H9 (cell line): ENCODE measurements at regions not wholly inside any gene's neighbourhood (a gene's known extent, or its start where the extent isn't known, plus 50 kb on each side); places are given as distances from the start of the nearest gene placed in this dataset.

Source experiments
- DNase-seq: peaks from one replicate; pipeline ENCODE4 v3.0.0-alpha.2; 2017
- H2AFZ ChIP-seq: one replicate; pipeline ENCODE4 v1.6.1; 2013; ENCODE audit warnings: mild to moderate bottlenecking, low read length, control low read depth, moderate library complexity
- H2AK5ac ChIP-seq: 2 replicates; pipeline ENCODE4 v1.6.1; 2013; ENCODE audit warnings: low read length, control low read depth, mixed read lengths; ENCODE audit not compliant: insufficient read length
- H2BK120ac ChIP-seq: one replicate; pipeline ENCODE4 v1.6.1; 2013; ENCODE audit warnings: low read depth, mild to moderate bottlenecking, low read length, control low read depth, inconsistent platforms; ENCODE audit not compliant: poor library complexity, severe bottlenecking
- H2BK12ac ChIP-seq: 2 replicates; pipeline ENCODE4 v1.6.1; 2013; ENCODE audit warnings: low read length, control low read depth, mixed read lengths, low read depth; ENCODE audit not compliant: insufficient read length
- H2BK15ac ChIP-seq: 2 replicates; pipeline ENCODE4 v1.6.1; 2013; ENCODE audit warnings: low read depth, low read length, control low read depth
- H2BK20ac ChIP-seq: one replicate; pipeline ENCODE4 v1.6.1; 2013; ENCODE audit warnings: low read depth, mild to moderate bottlenecking, low read length, control low read depth, inconsistent platforms; ENCODE audit not compliant: poor library complexity, severe bottlenecking
- H2BK5ac ChIP-seq: 2 replicates; pipeline ENCODE4 v1.6.1; 2013; ENCODE audit warnings: low read length, control low read depth, mixed read lengths; ENCODE audit not compliant: insufficient read length
- H3K14ac ChIP-seq: 2 replicates; pipeline ENCODE4 v1.6.1; 2013; ENCODE audit warnings: low read length, control low read depth; ENCODE audit not compliant: insufficient read depth
- H3K18ac ChIP-seq: 2 replicates; pipeline ENCODE4 v1.6.1; 2013; ENCODE audit warnings: low read depth, mild to moderate bottlenecking, mixed read lengths, low read length, control low read depth; ENCODE audit not compliant: insufficient read length
- H3K23ac ChIP-seq: 2 replicates; pipeline ENCODE4 v1.6.1; 2013; ENCODE audit warnings: low read length, control low read depth, mixed read lengths, low read depth; ENCODE audit not compliant: insufficient read length
- H3K23me2 ChIP-seq: 2 replicates; pipeline ENCODE4 v1.6.1; 2013; ENCODE audit warnings: low read depth, mild to moderate bottlenecking, mixed read lengths, low read length, control low read depth; ENCODE audit not compliant: insufficient read length, poor library complexity, severe bottlenecking
- H3K27ac ChIP-seq: 2 replicates; pipeline ENCODE4 v1.5.1; 2013; ENCODE audit warnings: low read length, control low read depth, mixed read lengths, low read depth; ENCODE audit not compliant: insufficient read length
- H3K27me3 ChIP-seq: 2 replicates; pipeline ENCODE4 v1.6.1; 2013; ENCODE audit warnings: low read length, control low read depth, inconsistent platforms; ENCODE audit not compliant: insufficient read depth
- H3K4ac ChIP-seq: 2 replicates; pipeline ENCODE4 v1.6.1; 2013; ENCODE audit warnings: low read depth, mild to moderate bottlenecking, control low read depth, inconsistent platforms, low read length, moderate library complexity
- H3K4me1 ChIP-seq: 2 replicates; pipeline ENCODE4 v1.6.1; 2013; ENCODE audit warnings: low read length, control low read depth, inconsistent platforms; ENCODE audit not compliant: insufficient read depth
- H3K4me2 ChIP-seq: 2 replicates; pipeline ENCODE4 v1.6.1; 2013; ENCODE audit warnings: low read length, control low read depth, mixed read lengths; ENCODE audit not compliant: insufficient read length, insufficient read depth
- H3K56ac ChIP-seq: 2 replicates; pipeline ENCODE4 v1.6.1; 2013; ENCODE audit warnings: low read depth, mild to moderate bottlenecking, mixed read lengths, low read length, control low read depth; ENCODE audit not compliant: insufficient read length
- H3K79me1 ChIP-seq: 2 replicates; pipeline ENCODE4 v1.6.1; 2013; ENCODE audit warnings: low read depth, mild to moderate bottlenecking, moderate library complexity, low read length, control low read depth, inconsistent platforms; ENCODE audit not compliant: insufficient read depth, poor library complexity, severe bottlenecking
- H3K79me2 ChIP-seq: 2 replicates; pipeline ENCODE4 v1.6.1; 2013; ENCODE audit warnings: low read length, control low read depth, inconsistent platforms; ENCODE audit not compliant: insufficient read depth
- H3K9ac ChIP-seq: 2 replicates; pipeline ENCODE4 v1.6.1; 2013; ENCODE audit warnings: low read length, control low read depth, mixed read lengths; ENCODE audit not compliant: insufficient read length; ENCODE audit errors: extremely low read depth
- H3K9me3 ChIP-seq: one replicate; pipeline ENCODE4 v1.6.1; 2013; ENCODE audit warnings: low read depth, low read length, inconsistent platforms; ENCODE audit not compliant: control insufficient read depth
- H3T11ph ChIP-seq: one replicate; pipeline ENCODE4 v1.6.1; 2013; ENCODE audit warnings: mild to moderate bottlenecking, low read length, control low read depth, inconsistent platforms
- H4K20me1 ChIP-seq: one replicate; pipeline ENCODE4 v1.6.1; 2013; ENCODE audit not compliant: control insufficient read depth, insufficient read length, insufficient read depth
- H4K5ac ChIP-seq: 2 replicates; pipeline ENCODE4 v1.6.1; 2013; ENCODE audit warnings: low read depth, mild to moderate bottlenecking, mixed read lengths, low read length, control low read depth; ENCODE audit not compliant: insufficient read length
- H4K8ac ChIP-seq: replicated peaks from 2 replicates; pipeline ENCODE4 v1.6.1; 2013; ENCODE audit warnings: low read length, control low read depth, mixed read lengths, low read depth; ENCODE audit not compliant: insufficient read length
- H4K91ac ChIP-seq: 2 replicates; pipeline ENCODE4 v1.6.1; 2013; ENCODE audit warnings: low read depth, mild to moderate bottlenecking, moderate library complexity, mixed read lengths, low read length, control low read depth; ENCODE audit not compliant: insufficient read length
- H3K27ac Mint-ChIP-seq, 3 experiments: 2 replicates in 2 of 3; 3 replicates in 1 of 3; pipeline ENCODE4 v1.8.0; 2020 to 2021; ENCODE audit warnings: mixed read lengths in 3 of 3, mild to moderate bottlenecking in 1 of 3, moderate library complexity in 1 of 3
- H3K27me3 Mint-ChIP-seq: 2 replicates; pipeline ENCODE4 v1.8.0; 2021; ENCODE audit warnings: low read depth, mild to moderate bottlenecking, moderate library complexity, mixed read lengths
- H3K36me3 Mint-ChIP-seq, 3 experiments: 2 replicates in 2 of 3; 3 replicates in 1 of 3; pipeline ENCODE4 v1.8.0; 2020 to 2021; ENCODE audit warnings: low read depth in 3 of 3, mixed read lengths in 3 of 3; ENCODE audit not compliant: insufficient read depth in 1 of 3
- H3K4me1 Mint-ChIP-seq, 2 experiments: 2 replicates each; pipeline ENCODE4 v1.8.0; 2020; ENCODE audit warnings: mixed read lengths in 2 of 2
- H3K4me3 Mint-ChIP-seq, 2 experiments: 2 replicates in 1 of 2; 3 replicates in 1 of 2; pipeline ENCODE4 v1.8.0; 2020 to 2021; ENCODE audit warnings: mild to moderate bottlenecking in 2 of 2, mixed read lengths in 2 of 2, moderate library complexity in 1 of 2
- H3K9me3 Mint-ChIP-seq, 2 experiments: 2 replicates in 1 of 2; 3 replicates in 1 of 2; pipeline ENCODE4 v1.8.0; 2020; ENCODE audit warnings: mild to moderate bottlenecking in 2 of 2, mixed read lengths in 2 of 2, moderate library complexity in 1 of 2
- CTCF ChIP-seq: fragments of 200-600 bp; sonication (generic); conservative IDR thresholded peaks from 3 replicates; pipeline ENCODE4 v1.8.0; 2021; ENCODE audit warnings: antibody characterized with exemption, mild to moderate bottlenecking
- WGBS: extraction: QIAGEN DNeasy Blood & Tissue Kit; methylation state at CpG from one replicate; pipeline ENCODE4 v1.1.7; 2013; ENCODE audit warnings: missing lambda C conversion rate, low lambda C conversion rate, mixed read lengths; ENCODE audit not compliant: insufficient read length; ENCODE audit errors: extremely low coverage; 5-methylcytosine and 5-hydroxymethylcytosine counted together

GRCh38 chr18:47658498-47658897 is 272.0 kb downstream of the SMAD2 start:
- H3K14ac ChIP-seq: no peak overlapping the region
- no peak overlapping the region for H2BK15ac ChIP-seq
- no peaks in the 10 kb centered on the region for H3K27me3 ChIP-seq
- TF ChIP-seq CTCF: peak; percentile 52; the same call in 2 of the 3 replicates
- no peak overlapping the region for H2BK20ac ChIP-seq
- no peaks in the 10 kb centered on the region for H3K79me1 ChIP-seq
- no peaks in the 10 kb centered on the region for H4K20me1 ChIP-seq
- Mint-ChIP-seq H3K9me3 (peaks cover 5 to 17% of the 10 kb centered on the region in 2 experiments; a peak in 4 of 5 replicates), H3K27me3 (peaks cover 9% of the 10 kb centered on the region), H3K4me1 (peaks cover 0 to 5% of the 10 kb centered on the region in 2 experiments; a peak in 2 of 4 replicates), H3K27ac (no peak overlapping the region), H3K36me3 (peaks cover 0 to 7% (median 4%) of the 10 kb centered on the region in 3 experiments; a peak in 5 of 7 replicates), H3K4me3 (no peak overlapping the region)
- H3K4me1 ChIP-seq: no peaks in the 10 kb centered on the region
- no peaks in the 10 kb centered on the region for H3K23me2 ChIP-seq
- no peak overlapping the region for H3K56ac ChIP-seq
- H2BK5ac ChIP-seq: no peak overlapping the region
- no peak overlapping the region for H2AFZ ChIP-seq
- H4K8ac ChIP-seq: no peak overlapping the region
- no CpG with 5 or more reads among the region's 2 CpGs for WGBS
- no peaks in the 10 kb centered on the region for H3K9me3 ChIP-seq
- H3T11ph ChIP-seq: no peak overlapping the region
- no peak overlapping the region for H3K23ac ChIP-seq
- H3K18ac ChIP-seq: no peak overlapping the region
- no peak overlapping the region for H2AK5ac ChIP-seq
- no peaks in the 10 kb centered on the region for H3K79me2 ChIP-seq
- H4K91ac ChIP-seq: no peak overlapping the region
- H3K4ac ChIP-seq: no peak overlapping the region
- H3K27ac ChIP-seq: no peak overlapping the region
- H3K4me2 ChIP-seq: no peak overlapping the region
- no peak overlapping the region for H4K5ac ChIP-seq
- H2BK12ac ChIP-seq: no peak overlapping the region
- H3K9ac ChIP-seq: no peak overlapping the region
- no peak for DNase-seq
- no peak overlapping the region for H2BK120ac ChIP-seq
